GM23338 (cell line): ENCODE measurements at regions not wholly inside any gene's neighbourhood (a gene's known extent, or its start where the extent isn't known, plus 50 kb on each side); places are given as distances from the start of the nearest gene placed in this dataset.

Experiments used
- ATAC-seq: fragments of 200-7000 bp; cut with Tn5 transposase; 3 replicates; pipeline ENCODE4 v1.9.1; 2020
- DNase-seq: peaks from one replicate; pipeline ENCODE4 v3.0.0-alpha.2; 2015; ENCODE audit warnings: low spot score
- H2AFZ ChIP-seq: fragments of 200-600 bp; sonication (generic); 2 replicates; pipeline ENCODE4 v1.8.0; 2016; ENCODE audit warnings: antibody characterized with exemption, mild to moderate bottlenecking, moderate library complexity
- H3F3A ChIP-seq: fragments of 200-600 bp; sonication (generic); replicated peaks from 2 replicates; pipeline ENCODE4 v1.8.0; 2017; ENCODE audit warnings: antibody characterized with exemption, mixed run types, low read depth
- H3K27ac ChIP-seq: fragments of 200-600 bp; sonication (generic); 2 replicates; pipeline ENCODE4 v1.6.1; 2016; ENCODE audit warnings: low read depth
- H3K27me3 ChIP-seq: fragments of 200-600 bp; sonication (generic); 2 replicates; pipeline ENCODE4 v1.8.0; 2016; ENCODE audit warnings: mild to moderate bottlenecking, mixed run types, moderate library complexity; ENCODE audit not compliant: insufficient read depth
- H3K36me3 ChIP-seq: fragments of 200-600 bp; sonication (generic); 2 replicates; pipeline ENCODE4 v1.8.0; 2016; ENCODE audit warnings: mild to moderate bottlenecking; ENCODE audit not compliant: insufficient read depth
- H3K4me1 ChIP-seq: fragments of 200-600 bp; sonication (generic); 2 replicates; pipeline ENCODE4 v1.8.0; 2016; ENCODE audit warnings: mild to moderate bottlenecking, moderate library complexity; ENCODE audit not compliant: insufficient read depth
- H3K4me2 ChIP-seq: fragments of 200-600 bp; sonication (generic); 2 replicates; pipeline ENCODE4 v1.7.1; 2017; ENCODE audit warnings: mixed run types
- H3K4me3 ChIP-seq: fragments of 200-600 bp; sonication (generic); 2 replicates; pipeline ENCODE4 v1.6.1; 2016; ENCODE audit warnings: mixed run types
- H3K79me2 ChIP-seq: fragments of 200-600 bp; sonication (generic); replicated peaks from 2 replicates; pipeline ENCODE4 v1.8.0; 2017; ENCODE audit warnings: mild to moderate bottlenecking; ENCODE audit not compliant: insufficient read depth
- H3K9me2 ChIP-seq: fragments of 200-600 bp; sonication (generic); 2 replicates; pipeline ENCODE4 v1.8.0; 2017; ENCODE audit not compliant: insufficient read depth
- H4K20me1 ChIP-seq: fragments of 200-600 bp; sonication (generic); replicated peaks from 2 replicates; pipeline ENCODE4 v1.8.0; 2017; ENCODE audit warnings: mild to moderate bottlenecking; ENCODE audit not compliant: insufficient read depth
- H3K27ac Mint-ChIP-seq: 2 replicates; pipeline ENCODE4 v1.8.0; 2020; ENCODE audit warnings: inconsistent platforms, mild to moderate bottlenecking, moderate library complexity, mixed read lengths
- H3K27me3 Mint-ChIP-seq: 3 replicates; pipeline ENCODE4 v1.8.0; 2022; ENCODE audit warnings: low read depth, mild to moderate bottlenecking, moderate library complexity, mixed read lengths, inconsistent platforms; ENCODE audit not compliant: insufficient read depth, poor library complexity
- H3K36me3 Mint-ChIP-seq: 3 replicates; pipeline ENCODE4 v1.8.0; 2021; ENCODE audit warnings: low read depth, mild to moderate bottlenecking, inconsistent platforms, moderate library complexity, mixed read lengths
- H3K4me1 Mint-ChIP-seq: 3 replicates; pipeline ENCODE4 v1.8.0; 2020; ENCODE audit warnings: mild to moderate bottlenecking, inconsistent platforms, mixed read lengths
- H3K4me3 Mint-ChIP-seq: 3 replicates; pipeline ENCODE4 v1.8.0; 2021; ENCODE audit warnings: moderate library complexity, mild to moderate bottlenecking, inconsistent platforms, mixed read lengths
- H3K9me3 Mint-ChIP-seq: 3 replicates; pipeline ENCODE4 v1.8.0; 2020; ENCODE audit warnings: moderate library complexity, mild to moderate bottlenecking, inconsistent platforms, mixed read lengths
- CREB1 ChIP-seq: fragments of 250-450 bp; sonication (Bioruptor Pico); IDR thresholded peaks from 2 replicates; pipeline ENCODE4 v1.5.0; 2020; ENCODE audit warnings: low read depth, mild to moderate bottlenecking, moderate library complexity
- CTCF ChIP-seq, 2 experiments: fragments of 200-600 bp in 1 of 2; sonication (generic) in 1 of 2; conservative IDR thresholded peaks; 2 replicates each; pipeline versions ENCODE4 v1.5.1 to v1.6.1; 2016 to 2017; ENCODE audit warnings: antibody characterized with exemption in 2 of 2, low read depth in 2 of 2, mild to moderate bottlenecking in 2 of 2, moderate library complexity in 1 of 2
- EZH2 ChIP-seq: fragments of 200-600 bp; sonication (generic); IDR thresholded peaks from one replicate; pipeline ENCODE4 v1.8.0; 2017; ENCODE audit warnings: antibody characterized with exemption, mild to moderate bottlenecking, low read depth; ENCODE audit not compliant: unreplicated experiment
- EZH2phosphoT487 ChIP-seq: fragments of 200-600 bp; sonication (generic); IDR thresholded peaks from one replicate; pipeline ENCODE4 v1.8.1; 2018; ENCODE audit warnings: antibody characterized with exemption; ENCODE audit not compliant: unreplicated experiment
- JUNB ChIP-seq: IDR thresholded peaks from one replicate; pipeline ENCODE4 v1.6.1; 2016; ENCODE audit warnings: antibody characterized with exemption; ENCODE audit not compliant: unreplicated experiment
- NANOG ChIP-seq: IDR thresholded peaks from 2 replicates; pipeline ENCODE4 v1.6.1; 2016; ENCODE audit warnings: antibody characterized with exemption, borderline replicate concordance
- POLR2AphosphoS5 ChIP-seq: IDR thresholded peaks from 2 replicates; pipeline ENCODE4 v1.6.1; 2016; ENCODE audit warnings: antibody characterized with exemption, low read depth
- STAT1 ChIP-seq: IDR thresholded peaks from one replicate; pipeline ENCODE4 v1.6.1; 2016; ENCODE audit warnings: antibody characterized with exemption; ENCODE audit not compliant: unreplicated experiment
- ZNF114 ChIP-seq: fragments of 250-450 bp; sonication (Bioruptor Pico); IDR thresholded peaks from 2 replicates; pipeline ENCODE4 v1.5.0; 2020; ENCODE audit warnings: mild to moderate bottlenecking, moderate library complexity
- ZNF331 ChIP-seq: fragments of 250-450 bp; sonication (Bioruptor Pico); IDR thresholded peaks from 2 replicates; pipeline ENCODE4 v1.5.0; 2020; ENCODE audit warnings: low read depth, mild to moderate bottlenecking, moderate library complexity
- ZNF462 ChIP-seq: fragments of 250-450 bp; sonication (Bioruptor Pico); IDR thresholded peaks from 2 replicates; pipeline ENCODE4 v1.5.0; 2020; ENCODE audit warnings: mild to moderate bottlenecking, moderate library complexity
- TF ChIP-seq, protein P1 (sequence below): IDR thresholded peaks from one replicate; pipeline ENCODE4 v1.6.1; 2018; ENCODE audit warnings: antibody characterized with exemption; ENCODE audit not compliant: unreplicated experiment
- TF ChIP-seq, protein P2 (sequence below): IDR thresholded peaks from 2 replicates; pipeline ENCODE4 v1.6.1; 2016; ENCODE audit warnings: antibody characterized with exemption

GRCh38 chr11:23100726-23101125 is 240.5 kb upstream of the CCDC179 start:
- no peaks in the 10 kb centered on the region for H3K36me3 Mint-ChIP-seq
- no peaks in the 10 kb centered on the region for H3K9me2 ChIP-seq

More at GRCh38 chr11:23100726-23101125, 240.5 kb upstream of the CCDC179 start:
- no peak for DNase-seq
- H3K27me3 Mint-ChIP-seq: no peaks in the 10 kb centered on the region
- TF ChIP-seq ZNF462 (CRISPR knock-in tag): no peak
- TF ChIP-seq CTCF (conservative IDR thresholded peaks at IDR 0.05; ENCODE audit: low read depth in 2 of 2): no peak
- TF ChIP-seq NANOG: no peak
- TF ChIP-seq JUNB: no peak
- TF ChIP-seq, protein P1, sequence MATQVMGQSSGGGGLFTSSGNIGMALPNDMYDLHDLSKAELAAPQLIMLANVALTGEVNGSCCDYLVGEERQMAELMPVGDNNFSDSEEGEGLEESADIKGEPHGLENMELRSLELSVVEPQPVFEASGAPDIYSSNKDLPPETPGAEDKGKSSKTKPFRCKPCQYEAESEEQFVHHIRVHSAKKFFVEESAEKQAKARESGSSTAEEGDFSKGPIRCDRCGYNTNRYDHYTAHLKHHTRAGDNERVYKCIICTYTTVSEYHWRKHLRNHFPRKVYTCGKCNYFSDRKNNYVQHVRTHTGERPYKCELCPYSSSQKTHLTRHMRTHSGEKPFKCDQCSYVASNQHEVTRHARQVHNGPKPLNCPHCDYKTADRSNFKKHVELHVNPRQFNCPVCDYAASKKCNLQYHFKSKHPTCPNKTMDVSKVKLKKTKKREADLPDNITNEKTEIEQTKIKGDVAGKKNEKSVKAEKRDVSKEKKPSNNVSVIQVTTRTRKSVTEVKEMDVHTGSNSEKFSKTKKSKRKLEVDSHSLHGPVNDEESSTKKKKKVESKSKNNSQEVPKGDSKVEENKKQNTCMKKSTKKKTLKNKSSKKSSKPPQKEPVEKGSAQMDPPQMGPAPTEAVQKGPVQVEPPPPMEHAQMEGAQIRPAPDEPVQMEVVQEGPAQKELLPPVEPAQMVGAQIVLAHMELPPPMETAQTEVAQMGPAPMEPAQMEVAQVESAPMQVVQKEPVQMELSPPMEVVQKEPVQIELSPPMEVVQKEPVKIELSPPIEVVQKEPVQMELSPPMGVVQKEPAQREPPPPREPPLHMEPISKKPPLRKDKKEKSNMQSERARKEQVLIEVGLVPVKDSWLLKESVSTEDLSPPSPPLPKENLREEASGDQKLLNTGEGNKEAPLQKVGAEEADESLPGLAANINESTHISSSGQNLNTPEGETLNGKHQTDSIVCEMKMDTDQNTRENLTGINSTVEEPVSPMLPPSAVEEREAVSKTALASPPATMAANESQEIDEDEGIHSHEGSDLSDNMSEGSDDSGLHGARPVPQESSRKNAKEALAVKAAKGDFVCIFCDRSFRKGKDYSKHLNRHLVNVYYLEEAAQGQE: no peak
- TF ChIP-seq, protein P2, sequence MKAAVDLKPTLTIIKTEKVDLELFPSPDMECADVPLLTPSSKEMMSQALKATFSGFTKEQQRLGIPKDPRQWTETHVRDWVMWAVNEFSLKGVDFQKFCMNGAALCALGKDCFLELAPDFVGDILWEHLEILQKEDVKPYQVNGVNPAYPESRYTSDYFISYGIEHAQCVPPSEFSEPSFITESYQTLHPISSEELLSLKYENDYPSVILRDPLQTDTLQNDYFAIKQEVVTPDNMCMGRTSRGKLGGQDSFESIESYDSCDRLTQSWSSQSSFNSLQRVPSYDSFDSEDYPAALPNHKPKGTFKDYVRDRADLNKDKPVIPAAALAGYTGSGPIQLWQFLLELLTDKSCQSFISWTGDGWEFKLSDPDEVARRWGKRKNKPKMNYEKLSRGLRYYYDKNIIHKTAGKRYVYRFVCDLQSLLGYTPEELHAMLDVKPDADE: no peak
- no peak for TF ChIP-seq POLR2AphosphoS5
- TF ChIP-seq ZNF114 (CRISPR knock-in tag): no peak
- no peak for TF ChIP-seq EZH2
- TF ChIP-seq CREB1 (CRISPR knock-in tag): no peak
- no peak for TF ChIP-seq EZH2phosphoT487
- TF ChIP-seq STAT1: no peak
- TF ChIP-seq ZNF331: no peak
- H3F3A ChIP-seq: no peaks in the 10 kb centered on the region
- H3K36me3 ChIP-seq: no peaks in the 10 kb centered on the region
- H3K27ac ChIP-seq: no peak overlapping the region
- H3K27ac Mint-ChIP-seq: no peak overlapping the region
- no peaks in the 10 kb centered on the region for H4K20me1 ChIP-seq
- ATAC-seq: no peak
- no peaks in the 10 kb centered on the region for H3K27me3 ChIP-seq
- no peak overlapping the region for H3K4me2 ChIP-seq
- H2AFZ ChIP-seq: no peak overlapping the region
- H3K9me3 Mint-ChIP-seq: peaks cover 2% of the 10 kb centered on the region; the same call in 2 of the 3 replicates
- no peak overlapping the region for H3K4me3 Mint-ChIP-seq
- H3K4me3 ChIP-seq: no peak overlapping the region
- no peaks in the 10 kb centered on the region for H3K4me1 ChIP-seq
- no peaks in the 10 kb centered on the region for H3K79me2 ChIP-seq
- H3K4me1 Mint-ChIP-seq: no peaks in the 10 kb centered on the region
